ENCODE measurements at regions not wholly inside any gene's neighbourhood (a gene's known extent, or its start where the extent isn't known, plus 50 kb on each side); places are given as distances from the start of the nearest gene placed in this dataset.

DNA sequence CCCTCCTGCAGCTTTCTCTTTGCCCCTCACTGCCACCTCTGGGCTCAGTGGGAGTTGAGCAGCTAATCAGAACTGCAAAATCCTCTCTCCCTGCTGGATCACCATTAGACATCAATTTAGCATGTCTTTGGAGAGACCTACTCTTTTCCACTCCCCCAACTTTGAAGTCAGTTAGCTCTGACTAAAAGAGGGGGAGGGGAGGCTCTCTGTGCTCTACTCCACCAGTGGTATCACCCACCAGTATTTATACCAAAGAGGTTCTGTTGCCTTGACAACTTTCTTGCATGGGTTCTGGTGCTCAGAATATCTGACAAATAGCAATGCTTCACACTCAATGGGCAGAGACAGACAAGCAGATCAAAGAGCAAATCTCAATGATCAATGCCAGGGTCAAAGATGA is 146.2 kb upstream of the ROPN1 start:
- intact Hi-C loops (cut with micrococcal nuclease; ENCODE audit: unreplicated experiment) = no loop called here

GRCh38 chr3:124140746-124141145 is 148.8 kb upstream of the ROPN1 start:
- no peaks in the 10 kb centered on the region for H3K4me1 Mint-ChIP-seq (ENCODE audit: low read depth, unreplicated experiment)
- H3K4me3 ChIP-seq (ENCODE audit: low read depth, low read length) = no peak overlapping the region
- BruUV-seq (replicated peaks) = no TSS peak
- no peaks in the 10 kb centered on the region for H3K36me3 ChIP-seq (ENCODE audit: control insufficient read depth, insufficient read depth, low read length)
- no peak for DNase-seq
- no peaks in the 10 kb centered on the region for H3K9me3 ChIP-seq
- intact Hi-C loops (cut with micrococcal nuclease; ENCODE audit: unreplicated experiment) = no loop called here
- no peaks in the 10 kb centered on the region for H3K4me1 ChIP-seq
- H3K4me3 Mint-ChIP-seq (ENCODE audit: unreplicated experiment) = no peak overlapping the region
- ChIA-PET CTCF (no interaction called here), POLR2A (no interaction called here)
- no peaks in the 10 kb centered on the region for H3K36me3 Mint-ChIP-seq (ENCODE audit: insufficient read depth, unreplicated experiment)
- peaks cover 13% of the 10 kb centered on the region for H3K27me3 Mint-ChIP-seq (ENCODE audit: insufficient read depth, unreplicated experiment)
- H3K27ac Mint-ChIP-seq (ENCODE audit: unreplicated experiment) = no peak overlapping the region
- no peaks in the 10 kb centered on the region for H3K9me3 Mint-ChIP-seq (ENCODE audit: unreplicated experiment)
- TF ChIP-seq, protein P1, sequence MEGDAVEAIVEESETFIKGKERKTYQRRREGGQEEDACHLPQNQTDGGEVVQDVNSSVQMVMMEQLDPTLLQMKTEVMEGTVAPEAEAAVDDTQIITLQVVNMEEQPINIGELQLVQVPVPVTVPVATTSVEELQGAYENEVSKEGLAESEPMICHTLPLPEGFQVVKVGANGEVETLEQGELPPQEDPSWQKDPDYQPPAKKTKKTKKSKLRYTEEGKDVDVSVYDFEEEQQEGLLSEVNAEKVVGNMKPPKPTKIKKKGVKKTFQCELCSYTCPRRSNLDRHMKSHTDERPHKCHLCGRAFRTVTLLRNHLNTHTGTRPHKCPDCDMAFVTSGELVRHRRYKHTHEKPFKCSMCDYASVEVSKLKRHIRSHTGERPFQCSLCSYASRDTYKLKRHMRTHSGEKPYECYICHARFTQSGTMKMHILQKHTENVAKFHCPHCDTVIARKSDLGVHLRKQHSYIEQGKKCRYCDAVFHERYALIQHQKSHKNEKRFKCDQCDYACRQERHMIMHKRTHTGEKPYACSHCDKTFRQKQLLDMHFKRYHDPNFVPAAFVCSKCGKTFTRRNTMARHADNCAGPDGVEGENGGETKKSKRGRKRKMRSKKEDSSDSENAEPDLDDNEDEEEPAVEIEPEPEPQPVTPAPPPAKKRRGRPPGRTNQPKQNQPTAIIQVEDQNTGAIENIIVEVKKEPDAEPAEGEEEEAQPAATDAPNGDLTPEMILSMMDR (IDR thresholded peaks at IDR 0.05; ENCODE audit: insufficient read depth in 1 of 2, low read depth in 1 of 2, low read length in 1 of 2, severe bottlenecking in 1 of 2, unreplicated experiment in 1 of 2) = no peak
- no peaks in the 10 kb centered on the region; the same call in 1 of the 2 replicates for H3K27me3 ChIP-seq (replicated peaks; ENCODE audit: control insufficient read depth, insufficient read depth, low read length)

More for the DNA sequence above, 146.2 kb upstream of the ROPN1 start:
- H3K4me3 Mint-ChIP-seq (ENCODE audit: unreplicated experiment) = no peak overlapping the region
- no peak for DNase-seq
- Histone ChIP-seq H3K9me3 (no peaks in the 10 kb centered on the region; the same call in 1 of the 2 replicates), H3K4me3 (ENCODE audit: low read depth, low read length) (no peak overlapping the region), H3K4me1 (no peaks in the 10 kb centered on the region), H3K36me3 (ENCODE audit: control insufficient read depth, insufficient read depth, low read length) (no peaks in the 10 kb centered on the region), H3K27me3 (replicated peaks; ENCODE audit: control insufficient read depth, insufficient read depth, low read length) (no peaks in the 10 kb centered on the region; the same call in 1 of the 2 replicates)
- BruUV-seq (replicated peaks) = no TSS peak
- no peaks in the 10 kb centered on the region for H3K4me1 Mint-ChIP-seq (ENCODE audit: low read depth, unreplicated experiment)
- H3K27me3 Mint-ChIP-seq (ENCODE audit: insufficient read depth, unreplicated experiment) = peaks cover 13% of the 10 kb centered on the region
- ChIA-PET CTCF (no interaction called here), POLR2A (no interaction called here)
- TF ChIP-seq, protein P1 (IDR thresholded peaks at IDR 0.05; ENCODE audit: insufficient read depth in 1 of 2, low read depth in 1 of 2, low read length in 1 of 2, severe bottlenecking in 1 of 2, unreplicated experiment in 1 of 2) = no peak
- H3K9me3 Mint-ChIP-seq (ENCODE audit: unreplicated experiment) = no peaks in the 10 kb centered on the region
- H3K27ac Mint-ChIP-seq (ENCODE audit: unreplicated experiment) = no peak overlapping the region
- H3K36me3 Mint-ChIP-seq (ENCODE audit: insufficient read depth, unreplicated experiment) = no peaks in the 10 kb centered on the region

DNA sequence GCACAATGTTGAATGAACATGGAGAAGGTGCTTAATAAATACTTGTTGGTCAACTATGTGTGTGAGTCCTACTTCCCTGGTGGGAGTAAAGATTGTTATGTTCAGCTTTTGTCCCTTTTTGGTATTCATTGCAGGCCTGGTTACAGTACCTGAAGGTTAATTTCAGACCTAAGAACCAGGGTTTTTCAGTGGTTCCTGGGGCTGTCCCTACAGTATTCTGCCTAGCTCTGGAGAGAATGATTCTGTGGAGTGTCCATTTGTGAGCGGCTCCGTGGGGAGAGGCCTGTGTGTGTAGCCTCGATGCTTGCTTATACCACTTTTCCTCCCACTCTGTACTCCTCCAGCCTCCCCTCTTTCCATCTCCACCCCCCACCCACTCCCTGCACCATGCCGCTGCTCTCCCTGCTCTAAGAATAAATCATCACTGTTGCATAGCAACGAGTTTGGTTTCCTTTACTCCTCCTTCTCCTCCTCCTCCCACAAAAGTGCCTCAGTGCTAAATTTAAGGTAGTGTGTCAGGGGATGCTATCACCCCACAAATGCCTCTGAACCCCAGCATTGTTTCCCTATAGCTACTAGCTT is 150.6 kb upstream of the ROPN1 start:
- Mint-ChIP-seq H3K36me3 (ENCODE audit: insufficient read depth, unreplicated experiment) (no peaks in the 10 kb centered on the region), H3K27ac (ENCODE audit: unreplicated experiment) (no peak overlapping the region), H3K4me1 (ENCODE audit: low read depth, unreplicated experiment) (no peaks in the 10 kb centered on the region), H3K4me3 (ENCODE audit: unreplicated experiment) (no peak overlapping the region), H3K9me3 (ENCODE audit: unreplicated experiment) (no peaks in the 10 kb centered on the region), H3K27me3 (ENCODE audit: insufficient read depth, unreplicated experiment) (peaks cover 10% of the 10 kb centered on the region)
- Histone ChIP-seq H3K4me1 (no peaks in the 10 kb centered on the region), H3K36me3 (ENCODE audit: control insufficient read depth, insufficient read depth, low read length) (no peaks in the 10 kb centered on the region), H3K9me3 (no peaks in the 10 kb centered on the region), H3K27me3 (replicated peaks; ENCODE audit: control insufficient read depth, insufficient read depth, low read length) (no peaks in the 10 kb centered on the region; the same call in 1 of the 2 replicates), H3K4me3 (ENCODE audit: low read depth, low read length) (no peak overlapping the region)
- BruUV-seq (replicated peaks) = no TSS peak
- ChIA-PET POLR2A (no interaction called here), CTCF (no interaction called here)
- intact Hi-C loops (cut with micrococcal nuclease; ENCODE audit: unreplicated experiment) = no loop called here
- no peak for DNase-seq
- TF ChIP-seq, protein P1 (IDR thresholded peaks at IDR 0.05; ENCODE audit: insufficient read depth in 1 of 2, low read depth in 1 of 2, low read length in 1 of 2, severe bottlenecking in 1 of 2, unreplicated experiment in 1 of 2) = no peak
